HepG2 (cell line): ENCODE measurements at regions not wholly inside any gene's neighbourhood (a gene's known extent, or its start where the extent isn't known, plus 50 kb on each side); places are given as distances from the start of the nearest gene placed in this dataset.

Source experiments
- HDAC6 ChIP-seq: fragments of 200-600 bp; sonication (generic); IDR thresholded peaks from 2 replicates; pipeline ENCODE4 v1.7.0; 2017; ENCODE audit warnings: mild to moderate bottlenecking, antibody characterized with exemption, low read length, low read depth
- HIVEP1 ChIP-seq: sonication (generic); formaldehyde crosslinking; IDR thresholded peaks from 2 replicates; pipeline ENCODE4 v1.4.0; 2020; ENCODE audit warnings: mild to moderate bottlenecking, missing genetic modification reagents
- KDM1A ChIP-seq: IDR thresholded peaks from 2 replicates; pipeline ENCODE4 v1.6.1; 2016; ENCODE audit warnings: missing compliant biosample characterization
- ZNF430 ChIP-seq: sonication (generic); formaldehyde crosslinking; IDR thresholded peaks from 2 replicates; pipeline ENCODE4 v1.9.0; 2021; ENCODE audit warnings: mild to moderate bottlenecking, missing genetic modification reagents
- ZNF629 ChIP-seq: sonication (generic); formaldehyde crosslinking; conservative IDR thresholded peaks from 2 replicates; pipeline ENCODE4 v1.5.0; 2020; ENCODE audit warnings: missing genetic modification reagents
- TF ChIP-seq, protein P1 (sequence below): IDR thresholded peaks from 2 replicates; pipeline ENCODE4 v1.6.1; 2016; ENCODE audit warnings: missing genetic modification reagents, missing compliant biosample characterization
- TF ChIP-seq, protein P2 (sequence below): sonication (generic); formaldehyde crosslinking; IDR thresholded peaks from 2 replicates; pipeline ENCODE4 v1.5.0; 2020; ENCODE audit warnings: mild to moderate bottlenecking, missing genetic modification reagents, moderate library complexity
- TF ChIP-seq, protein P3 (sequence below): sonication (generic); formaldehyde crosslinking; IDR thresholded peaks from 2 replicates; pipeline ENCODE4 v1.4.0; 2020; ENCODE audit warnings: missing genetic modification reagents

GRCh38 chr7:131867461-131867860 lies 311.0 kb upstream of the PODXL start:
- TF ChIP-seq HDAC6 (no peak), ZNF430 (CRISPR knock-in tag) (no peak), HIVEP1 (CRISPR knock-in tag) (no peak), KDM1A (no peak), ZNF629 (CRISPR knock-in tag) (no peak)
- TF ChIP-seq, protein P1, sequence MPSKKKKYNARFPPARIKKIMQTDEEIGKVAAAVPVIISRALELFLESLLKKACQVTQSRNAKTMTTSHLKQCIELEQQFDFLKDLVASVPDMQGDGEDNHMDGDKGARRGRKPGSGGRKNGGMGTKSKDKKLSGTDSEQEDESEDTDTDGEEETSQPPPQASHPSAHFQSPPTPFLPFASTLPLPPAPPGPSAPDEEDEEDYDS (CRISPR knock-in tag): no peak
- TF ChIP-seq, protein P2, sequence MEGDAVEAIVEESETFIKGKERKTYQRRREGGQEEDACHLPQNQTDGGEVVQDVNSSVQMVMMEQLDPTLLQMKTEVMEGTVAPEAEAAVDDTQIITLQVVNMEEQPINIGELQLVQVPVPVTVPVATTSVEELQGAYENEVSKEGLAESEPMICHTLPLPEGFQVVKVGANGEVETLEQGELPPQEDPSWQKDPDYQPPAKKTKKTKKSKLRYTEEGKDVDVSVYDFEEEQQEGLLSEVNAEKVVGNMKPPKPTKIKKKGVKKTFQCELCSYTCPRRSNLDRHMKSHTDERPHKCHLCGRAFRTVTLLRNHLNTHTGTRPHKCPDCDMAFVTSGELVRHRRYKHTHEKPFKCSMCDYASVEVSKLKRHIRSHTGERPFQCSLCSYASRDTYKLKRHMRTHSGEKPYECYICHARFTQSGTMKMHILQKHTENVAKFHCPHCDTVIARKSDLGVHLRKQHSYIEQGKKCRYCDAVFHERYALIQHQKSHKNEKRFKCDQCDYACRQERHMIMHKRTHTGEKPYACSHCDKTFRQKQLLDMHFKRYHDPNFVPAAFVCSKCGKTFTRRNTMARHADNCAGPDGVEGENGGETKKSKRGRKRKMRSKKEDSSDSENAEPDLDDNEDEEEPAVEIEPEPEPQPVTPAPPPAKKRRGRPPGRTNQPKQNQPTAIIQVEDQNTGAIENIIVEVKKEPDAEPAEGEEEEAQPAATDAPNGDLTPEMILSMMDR (CRISPR knock-in tag): no peak
- TF ChIP-seq, protein P3, sequence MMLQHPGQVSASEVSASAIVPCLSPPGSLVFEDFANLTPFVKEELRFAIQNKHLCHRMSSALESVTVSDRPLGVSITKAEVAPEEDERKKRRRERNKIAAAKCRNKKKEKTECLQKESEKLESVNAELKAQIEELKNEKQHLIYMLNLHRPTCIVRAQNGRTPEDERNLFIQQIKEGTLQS (CRISPR knock-in tag): no peak
